ENCODE measurements at regions not wholly inside any gene's neighbourhood (a gene's known extent, or its start where the extent isn't known, plus 50 kb on each side); places are given as distances from the start of the nearest gene placed in this dataset.

GRCh38 chr6:74073429-74073828, 377.4 kb downstream of the CD109 start:
- TF ChIP-seq, protein P1, sequence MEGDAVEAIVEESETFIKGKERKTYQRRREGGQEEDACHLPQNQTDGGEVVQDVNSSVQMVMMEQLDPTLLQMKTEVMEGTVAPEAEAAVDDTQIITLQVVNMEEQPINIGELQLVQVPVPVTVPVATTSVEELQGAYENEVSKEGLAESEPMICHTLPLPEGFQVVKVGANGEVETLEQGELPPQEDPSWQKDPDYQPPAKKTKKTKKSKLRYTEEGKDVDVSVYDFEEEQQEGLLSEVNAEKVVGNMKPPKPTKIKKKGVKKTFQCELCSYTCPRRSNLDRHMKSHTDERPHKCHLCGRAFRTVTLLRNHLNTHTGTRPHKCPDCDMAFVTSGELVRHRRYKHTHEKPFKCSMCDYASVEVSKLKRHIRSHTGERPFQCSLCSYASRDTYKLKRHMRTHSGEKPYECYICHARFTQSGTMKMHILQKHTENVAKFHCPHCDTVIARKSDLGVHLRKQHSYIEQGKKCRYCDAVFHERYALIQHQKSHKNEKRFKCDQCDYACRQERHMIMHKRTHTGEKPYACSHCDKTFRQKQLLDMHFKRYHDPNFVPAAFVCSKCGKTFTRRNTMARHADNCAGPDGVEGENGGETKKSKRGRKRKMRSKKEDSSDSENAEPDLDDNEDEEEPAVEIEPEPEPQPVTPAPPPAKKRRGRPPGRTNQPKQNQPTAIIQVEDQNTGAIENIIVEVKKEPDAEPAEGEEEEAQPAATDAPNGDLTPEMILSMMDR (IDR thresholded peaks at IDR 0.05), result no peak
- TF ChIP-seq POLR2A (IDR thresholded peaks at IDR 0.05), result no peak

All from uterus (tissue), 2 donors.